DMS79 treated with DMSO at 0.1 percent for 48 hours (cell line): ENCODE measurements at regions not wholly inside any gene's neighbourhood (a gene's known extent, or its start where the extent isn't known, plus 50 kb on each side); places are given as distances from the start of the nearest gene placed in this dataset.

Experiments used
- DNase-seq: peaks from one replicate; lab custom pipeline; 2025; lab: John Stamatoyannopoulos, UW

GRCh38 chr5:41670854-41671479, 160.6 kb upstream of the PLCXD3 start:
- DNase-seq: no peak

DNA sequence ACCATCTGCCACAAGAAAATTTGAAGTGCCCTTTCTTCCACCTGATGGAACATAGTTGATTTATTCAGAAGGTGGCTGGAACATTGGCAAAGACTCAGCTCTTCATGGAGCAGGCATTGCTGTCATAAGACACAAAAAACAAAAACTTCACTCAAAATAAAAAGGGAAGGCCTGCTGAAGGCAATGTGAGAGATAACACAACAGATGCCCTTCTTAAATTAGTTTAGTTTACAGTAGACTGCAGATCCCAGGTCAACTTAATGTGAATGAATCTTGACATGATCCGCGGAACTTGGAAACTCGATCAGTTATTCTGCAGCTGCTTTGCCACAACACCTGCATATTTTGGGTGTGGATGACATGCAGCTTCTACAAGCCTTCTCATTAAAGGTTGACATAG, 159.8 kb upstream of the PLCXD3 start:
- no peak for DNase-seq

GRCh38 chr5:41661254-41661653, 150.9 kb upstream of the PLCXD3 start:
- DNase-seq: no peak

DNA sequence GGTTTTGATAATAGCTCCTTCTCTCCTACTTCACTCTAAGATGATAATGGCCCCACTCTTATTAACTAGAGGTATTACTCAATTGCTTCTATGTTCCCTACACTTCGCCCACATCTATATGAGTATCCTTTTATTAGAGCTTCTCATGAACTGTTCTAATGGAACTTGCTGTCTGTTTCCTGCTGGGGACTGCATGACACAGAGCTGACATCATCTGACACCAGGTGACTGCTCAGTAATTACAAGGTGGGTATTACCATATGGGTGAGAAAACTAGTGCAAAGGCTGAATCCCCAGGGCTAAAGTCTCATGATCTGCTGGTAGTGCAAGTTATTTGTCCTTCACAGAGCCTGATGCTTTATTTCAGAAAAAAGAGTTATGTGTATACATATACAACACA, 146.2 kb upstream of the PLCXD3 start:
- no peak for DNase-seq

DNA sequence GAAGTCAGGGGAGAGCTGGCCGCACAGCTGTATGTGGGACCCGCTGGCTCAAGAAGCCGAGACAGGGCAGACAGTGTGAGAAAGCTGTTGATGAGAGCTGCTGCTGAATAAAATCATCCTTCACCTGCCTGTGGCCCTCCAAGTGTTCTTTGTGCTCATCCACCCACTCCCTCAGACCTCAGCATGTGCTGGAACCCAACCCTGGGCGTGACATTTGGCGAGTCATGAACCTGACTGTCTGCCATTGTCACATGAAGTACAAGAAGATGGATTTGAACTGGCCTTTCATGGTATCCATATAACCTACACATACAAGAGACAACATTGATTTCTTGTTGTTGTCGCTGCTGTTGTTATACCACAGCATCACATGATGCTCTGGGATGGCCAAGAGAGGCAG, 139.7 kb upstream of the PLCXD3 start:
- DNase-seq: no peak

- DNase-seq: no peak
These were observed 139.3 kb upstream of the PLCXD3 start for GRCh38 chr5:41649659-41650058.

DNA sequence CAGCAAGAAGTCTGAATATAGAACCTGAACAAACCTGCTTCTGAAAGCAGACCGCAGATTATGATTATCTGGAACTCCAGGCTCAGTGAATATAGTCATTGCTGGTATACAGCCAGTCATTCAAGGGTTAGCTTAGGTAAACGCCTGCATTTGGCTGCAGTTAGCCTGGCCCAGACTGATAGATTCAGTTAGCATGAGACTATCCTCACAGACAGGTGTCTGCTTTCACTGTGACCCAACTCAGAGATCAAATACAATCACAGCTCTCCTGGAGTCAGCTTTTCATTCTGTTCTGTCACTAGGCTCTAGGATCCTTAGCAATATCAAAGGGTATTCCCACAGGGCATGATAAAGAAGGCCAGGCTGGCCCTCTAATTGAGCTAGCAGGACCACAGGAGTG, 138.6 kb upstream of the PLCXD3 start:
- DNase-seq: no peak

GRCh38 chr5:41641621-41642020, 131.2 kb upstream of the PLCXD3 start:
- DNase-seq: no peak

DNA sequence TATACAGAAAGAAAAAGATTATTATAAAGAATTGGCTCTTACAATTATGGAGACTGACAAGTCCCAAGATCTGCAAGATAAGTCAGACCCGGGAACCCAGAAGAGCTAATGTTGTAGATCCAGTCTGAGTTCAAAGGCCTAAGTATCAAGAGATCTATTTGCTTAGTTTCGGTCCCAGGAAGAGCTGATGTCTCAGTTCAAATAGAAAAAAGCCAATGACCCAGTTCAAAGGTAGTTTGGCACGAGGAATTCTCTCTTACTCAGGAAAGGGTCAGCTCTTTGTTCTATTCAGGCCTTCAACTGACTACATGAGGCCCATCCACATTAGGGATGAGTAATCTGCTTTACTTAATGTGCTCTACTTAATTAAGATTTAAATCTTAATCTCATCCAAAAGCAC, 128.3 kb upstream of the PLCXD3 start:
- DNase-seq: no peak

GRCh38 chr5:41637869-41638268, 127.5 kb upstream of the PLCXD3 start:
- DNase-seq: no peak

- DNase-seq: no peak
These were observed 127.0 kb upstream of the PLCXD3 start for GRCh38 chr5:41637424-41637823.

DNA sequence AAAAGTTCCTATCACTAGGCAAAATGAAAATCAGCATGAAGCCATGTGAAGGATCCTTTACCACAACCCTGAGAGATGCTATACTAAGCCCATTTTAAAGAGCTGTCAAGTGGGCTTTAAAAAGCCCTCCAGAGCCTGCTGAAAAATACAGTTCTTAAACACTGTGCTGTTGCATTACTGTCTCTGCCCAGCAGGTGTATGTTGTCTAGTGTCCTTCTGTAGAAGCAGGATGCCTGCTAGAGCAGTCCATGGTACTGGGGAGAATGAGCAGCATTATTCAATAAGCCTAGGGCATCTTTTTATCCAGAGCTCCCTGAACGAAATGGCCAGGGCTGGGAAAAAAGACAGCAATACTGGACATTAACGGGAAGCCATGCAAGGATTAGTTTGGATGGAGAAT, 126.2 kb upstream of the PLCXD3 start:
- peak; percentile 59 for DNase-seq

DNA sequence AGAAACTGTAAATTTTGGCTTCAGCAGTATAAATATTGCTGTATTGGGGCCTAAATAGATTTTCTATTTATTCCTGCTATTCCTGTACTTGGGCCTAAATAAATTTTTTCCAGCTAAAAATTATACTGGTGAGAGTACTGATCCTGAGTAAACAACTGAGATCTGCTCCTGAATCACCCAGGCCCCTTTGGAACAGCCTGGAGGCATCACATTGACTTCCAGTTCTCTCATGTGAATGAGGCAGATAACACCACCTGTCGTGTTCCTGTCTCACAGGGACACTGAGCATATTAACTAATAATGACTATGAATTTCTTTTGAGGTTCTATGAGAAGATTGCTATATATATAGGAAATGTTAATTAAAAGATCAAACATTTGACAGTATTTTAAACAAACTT, 119.5 kb upstream of the PLCXD3 start:
- no peak for DNase-seq

- no peak for DNase-seq
These were observed 115.2 kb upstream of the PLCXD3 start for GRCh38 chr5:41625571-41625970.

DNA sequence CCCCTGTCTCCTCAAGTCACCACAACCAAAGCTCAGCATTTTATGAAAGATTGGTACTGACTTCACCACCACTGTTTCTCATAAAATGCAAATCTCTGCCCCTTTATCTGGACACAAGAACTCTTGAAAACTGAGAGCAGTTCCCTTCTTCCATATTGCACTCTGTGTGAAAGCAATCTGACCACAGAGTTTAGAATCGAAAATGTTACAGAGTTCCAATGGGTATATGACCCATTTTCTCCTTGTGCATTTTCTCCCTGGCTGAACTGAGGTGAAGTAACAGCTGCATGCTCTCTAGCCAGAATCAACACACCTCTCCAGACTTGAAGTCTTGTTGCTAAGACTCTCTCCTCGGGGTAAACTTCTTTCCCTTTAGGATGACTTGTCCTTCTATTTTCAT, 111.0 kb upstream of the PLCXD3 start:
- DNase-seq: no peak

GRCh38 chr5:41617843-41618515, 107.6 kb upstream of the PLCXD3 start:
- DNase-seq: no peak

- no peak for DNase-seq
These were observed 100.0 kb upstream of the PLCXD3 start for GRCh38 chr5:41610386-41610785.

DNA sequence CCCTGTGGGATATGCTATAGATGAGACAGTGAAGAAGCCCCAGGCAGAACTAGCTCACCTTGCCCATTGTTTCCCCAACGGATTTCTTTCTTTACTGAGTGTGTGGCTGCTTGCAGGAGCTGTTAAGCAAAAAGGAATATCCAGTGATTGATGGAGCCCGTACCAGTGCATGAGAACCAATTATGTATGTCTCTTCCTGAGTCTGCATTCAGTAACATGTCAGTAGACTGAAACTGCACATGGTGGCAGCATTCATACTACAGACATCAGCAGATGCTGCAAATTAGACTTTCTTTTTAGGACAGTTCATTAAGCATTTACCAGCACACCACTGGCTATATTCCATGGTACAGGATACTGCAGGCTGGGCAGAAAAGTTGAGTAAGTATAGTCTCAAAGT, 90.3 kb upstream of the PLCXD3 start:
- DNase-seq: no peak

GRCh38 chr5:41598011-41598410, 87.6 kb upstream of the PLCXD3 start:
- DNase-seq: no peak

DNA sequence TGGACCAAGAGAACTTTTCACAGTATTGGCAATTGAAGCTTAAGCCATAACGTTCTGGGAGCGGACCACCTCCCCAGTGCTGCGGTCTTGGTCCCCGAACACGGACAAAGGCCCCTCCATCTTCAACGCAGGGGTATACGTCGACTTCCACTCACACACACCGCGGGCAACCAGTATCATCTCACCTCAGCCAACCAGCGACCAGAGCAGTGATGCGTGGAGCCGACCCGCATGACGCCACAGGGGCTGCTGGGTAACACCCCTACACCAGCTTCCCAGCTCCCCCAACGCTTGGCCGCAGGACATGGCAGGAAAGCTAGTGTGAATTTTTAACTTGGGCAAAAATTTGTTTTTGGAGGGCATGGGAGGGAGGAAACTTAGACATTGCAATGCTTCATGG, 77.3 kb upstream of the PLCXD3 start:
- no peak for DNase-seq

DNA sequence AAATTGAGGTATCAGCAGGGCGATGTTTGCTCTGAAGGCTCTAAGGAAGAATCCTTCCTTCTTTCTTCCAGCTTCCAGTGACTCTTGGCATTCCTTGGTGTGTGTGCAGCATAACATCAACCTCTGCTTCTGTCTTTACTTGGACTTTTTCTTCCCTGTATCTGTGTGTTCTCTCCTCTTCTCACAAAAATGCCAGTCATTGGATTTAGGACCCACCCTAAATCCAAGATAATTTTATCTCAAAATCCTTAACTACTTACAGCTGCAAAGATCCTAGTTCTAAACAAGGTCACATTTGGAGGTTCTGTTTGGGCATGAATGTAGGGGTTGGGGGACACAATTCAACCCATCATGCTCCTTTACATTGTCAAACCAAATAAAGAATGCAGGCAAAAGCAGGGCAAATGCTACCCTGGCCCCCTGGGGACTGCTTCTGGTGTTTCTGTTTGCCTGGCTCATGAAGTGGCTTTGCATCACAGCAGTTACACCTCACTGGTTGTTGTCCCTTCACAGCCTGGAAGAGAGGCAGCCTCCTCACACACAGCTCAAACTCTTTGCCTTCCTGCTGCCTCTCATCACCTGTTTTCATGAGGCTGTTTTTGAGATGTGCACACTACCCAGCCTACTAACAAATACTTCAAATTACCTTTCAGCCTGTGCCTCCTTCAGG, 64.8 kb upstream of the PLCXD3 start:
- no peak for DNase-seq

DNA sequence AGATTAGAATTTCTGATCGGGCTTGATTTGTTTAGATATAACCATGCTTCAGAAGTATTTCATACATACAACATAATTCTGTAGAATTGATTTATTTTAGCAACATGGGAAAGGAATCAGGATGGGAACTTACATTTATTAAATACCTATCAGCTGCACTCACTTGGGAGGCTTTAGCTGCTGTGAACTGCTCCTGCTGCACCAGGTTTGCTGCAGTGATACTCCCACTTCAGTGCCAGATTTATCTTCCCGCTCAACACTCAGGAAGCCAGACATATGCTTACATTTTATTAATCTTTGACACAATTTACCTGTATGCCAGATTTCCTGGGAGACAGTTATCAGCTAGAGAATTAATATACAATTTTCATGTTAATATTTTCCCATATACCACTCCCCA, 64.0 kb upstream of the PLCXD3 start:
- DNase-seq: no peak
